K562 (cell line): ENCODE measurements at regions not wholly inside any gene's neighbourhood (a gene's known extent, or its start where the extent isn't known, plus 50 kb on each side); places are given as distances from the start of the nearest gene placed in this dataset.

Experiments
- ATAC-seq: fragments of 200-7000 bp; cut with Tn5 transposase; 3 replicates; pipeline ENCODE4 v1.9.1; 2020; ENCODE audit warnings: moderate library complexity
- BruUV-seq: library from RNA; stranded (reverse); fragments of 400-500 nt; replicated peaks from 2 replicates; lab custom pipeline; 2021; lab: Mats Ljungman, UMichigan
- CTCF ChIA-PET: fragments of 300-600 bp; formaldehyde crosslinking; extraction: SDS; loops from one replicate; lab custom pipeline; 2021; ENCODE audit warnings: low intra/inter-chr PET ratio; lab: Yijun Ruan, JAX
- POLR2A ChIA-PET: fragments of 300-600, 350-650 bp; sonication (Branson Sonifier 250); formaldehyde crosslinking; extraction: SDS; loops from one replicate; lab custom pipeline; 2021; ENCODE audit warnings: antibody characterized with exemption, inconsistent platforms; lab: Yijun Ruan, JAX
- DNase-seq, 4 experiments: peaks; one replicate each; pipeline versions ENCODE4 v3.0.0 to v3.0.0-alpha.2; 2011 to 2018; ENCODE audit warnings: low spot score in 3 of 4, mixed read lengths in 3 of 4; ENCODE audit errors: extremely low read depth in 1 of 4
- FAIRE-seq: peaks from 2 replicates; lab custom pipeline; 2011; peaks lifted over from hg19 to GRCh38; lab: Jason Lieb, UNC
- H2AFZ ChIP-seq: 2 replicates; pipeline ENCODE4 v1.6.0; 2011; ENCODE audit warnings: low read depth, low read length, control low read depth, inconsistent platforms
- H3K27ac ChIP-seq: fragments of 200-600 bp; 3 replicates; pipeline ENCODE4 v1.8.0; 2011; ENCODE audit warnings: low read depth, mild to moderate bottlenecking, control low read depth, inconsistent platforms, low read length, moderate library complexity, mixed read lengths; ENCODE audit errors: extremely low read depth
- H3K27me3 ChIP-seq, 2 experiments: fragments of 300-600 bp in 1 of 2; 2 replicates in 1 of 2; 3 replicates in 1 of 2; pipeline versions ENCODE4 v1.6.0 to v1.8.0; 2011; ENCODE audit warnings: inconsistent platforms in 2 of 2, low read length in 2 of 2, mild to moderate bottlenecking in 1 of 2, mixed read lengths in 1 of 2, moderate library complexity in 1 of 2; ENCODE audit not compliant: control insufficient read depth in 2 of 2, insufficient read depth in 2 of 2
- H3K36me3 ChIP-seq: fragments of 300-600 bp; 3 replicates; pipeline ENCODE4 v1.8.0; 2011; ENCODE audit warnings: mild to moderate bottlenecking, low read length, inconsistent platforms; ENCODE audit not compliant: control insufficient read depth, insufficient read depth
- H3K4me1 ChIP-seq, 2 experiments: fragments of 200-600 bp in 1 of 2; replicated peaks in 1 of 2; 2 replicates in 1 of 2; 3 replicates in 1 of 2; pipeline versions ENCODE4 v1.5.1 to v1.8.0; 2011; ENCODE audit warnings: inconsistent platforms in 2 of 2, low read length in 2 of 2, mild to moderate bottlenecking in 1 of 2, mixed read lengths in 1 of 2, moderate library complexity in 1 of 2; ENCODE audit not compliant: control insufficient read depth in 2 of 2, insufficient read depth in 2 of 2
- H3K4me2 ChIP-seq: 2 replicates; pipeline ENCODE4 v1.6.1; 2011; ENCODE audit warnings: low read length, control low read depth, inconsistent platforms, mixed read lengths; ENCODE audit not compliant: insufficient read depth
- H3K4me3 ChIP-seq: fragments of 200-600 bp; sonication (generic), shearing (Covaris generic); 2 replicates; pipeline ENCODE4 v1.5.1; 2016; ENCODE audit warnings: control low read depth, inconsistent platforms
- H3K79me2 ChIP-seq: fragments of 200-600 bp; 3 replicates; pipeline ENCODE4 v1.8.0; 2011; ENCODE audit warnings: low read length, inconsistent platforms; ENCODE audit not compliant: control insufficient read depth, insufficient read depth
- H3K9ac ChIP-seq, 2 experiments: 2 replicates each; pipeline versions ENCODE4 v1.6.0 to v1.6.1; 2011; ENCODE audit warnings: low read depth in 2 of 2, low read length in 2 of 2, control low read depth in 1 of 2, inconsistent platforms in 1 of 2, mild to moderate bottlenecking in 1 of 2, mixed read lengths in 1 of 2; ENCODE audit not compliant: insufficient read depth in 1 of 2
- H3K9me1 ChIP-seq: one replicate; pipeline ENCODE4 v1.6.0; 2011; ENCODE audit warnings: inconsistent platforms, mild to moderate bottlenecking, low read length, moderate library complexity; ENCODE audit not compliant: control insufficient read depth, insufficient read depth
- H3K9me3 ChIP-seq: replicated peaks from 2 replicates; pipeline ENCODE4 v1.5.1; 2011; ENCODE audit warnings: low read depth, low read length, inconsistent platforms; ENCODE audit not compliant: control insufficient read depth, insufficient read depth
- H4K20me1 ChIP-seq: replicated peaks from 2 replicates; pipeline ENCODE4 v1.6.1; 2011; ENCODE audit warnings: low read length, inconsistent platforms, mixed read lengths; ENCODE audit not compliant: control insufficient read depth, insufficient read depth
- ATF6 ChIP-seq: sonication (generic); formaldehyde crosslinking; IDR thresholded peaks from 2 replicates; pipeline ENCODE4 v1.4.0; 2020; ENCODE audit warnings: mild to moderate bottlenecking, missing genetic modification reagents
- HDAC3 ChIP-seq: fragments of 450-650 bp; IDR thresholded peaks from 2 replicates; pipeline ENCODE4 v1.6.1; 2018; ENCODE audit warnings: borderline replicate concordance, mild to moderate bottlenecking, moderate library complexity; ENCODE audit not compliant: partially characterized antibody
- MIER1 ChIP-seq: fragments of 450-650 bp; IDR thresholded peaks from 2 replicates; pipeline ENCODE4 v1.6.1; 2016; ENCODE audit warnings: antibody characterized with exemption, mild to moderate bottlenecking, low read depth
- PHF21A ChIP-seq: fragments of 450-650 bp; IDR thresholded peaks from 2 replicates; pipeline ENCODE4 v1.6.1; 2017; ENCODE audit warnings: low read depth, borderline replicate concordance
- ZBED1 ChIP-seq: IDR thresholded peaks from 2 replicates; pipeline ENCODE4 v1.6.1; 2014
- ZBTB2 ChIP-seq: fragments of 450-650 bp; IDR thresholded peaks from 2 replicates; pipeline ENCODE4 v1.6.1; 2016; ENCODE audit warnings: antibody characterized with exemption
- ZFP36 ChIP-seq: fragments of 150-350 bp; IDR thresholded peaks from 2 replicates; pipeline ENCODE4 v1.6.1; 2018; ENCODE audit warnings: low read length, low read depth; ENCODE audit not compliant: partially characterized antibody
- ZFX ChIP-seq: sonication (generic); formaldehyde crosslinking; IDR thresholded peaks from 2 replicates; pipeline ENCODE4 v1.8.0; 2022; ENCODE audit warnings: mild to moderate bottlenecking, missing genetic modification reagents, moderate library complexity
- ZNF175 ChIP-seq: fragments of 200-800 bp; sonication (Bioruptor generic); IDR thresholded peaks from 2 replicates; pipeline ENCODE4 v1.6.1; 2016; ENCODE audit warnings: low read depth, mild to moderate bottlenecking, missing genetic modification characterization, missing compliant biosample characterization
- ZNF3 ChIP-seq: fragments of 250-450 bp; sonication (Bioruptor Pico); IDR thresholded peaks from 2 replicates; pipeline ENCODE4 v1.5.0; 2021; ENCODE audit warnings: mild to moderate bottlenecking, moderate library complexity
- ZNF41 ChIP-seq: fragments of 250-450 bp; sonication (Bioruptor Pico); conservative IDR thresholded peaks from 2 replicates; pipeline ENCODE4 v1.4.0; 2020; ENCODE audit warnings: mild to moderate bottlenecking
- ZNF76 ChIP-seq: fragments of 250-450 bp; sonication (Bioruptor Pico); IDR thresholded peaks from 2 replicates; pipeline ENCODE4 v1.4.0; 2020; ENCODE audit warnings: mild to moderate bottlenecking, moderate library complexity, borderline replicate concordance
- ZSCAN32 ChIP-seq: fragments of 450-650 bp; formaldehyde crosslinking; IDR thresholded peaks from 2 replicates; pipeline ENCODE4 v1.4.0; 2020; ENCODE audit warnings: mild to moderate bottlenecking, moderate library complexity
- WGBS: fragments of 100-300 bp; shearing (Covaris generic); methylation state at CpG from one replicate; pipeline ENCODE4 v1.1.6; 2016; ENCODE audit warnings: low coverage, mixed read lengths; ENCODE audit not compliant: insufficient coverage; ENCODE audit errors: missing lambda C conversion rate; 5-methylcytosine and 5-hydroxymethylcytosine counted together
- in situ Hi-C: fragments of 300-500 bp; cut with MboI; formaldehyde crosslinking; loops from 4 replicates; pipeline ENCODE4 v1.15.0; 2018; ENCODE audit warnings: inconsistent platforms, mixed read lengths
- intact Hi-C: fragments of 100-400 bp; cut with micrococcal nuclease; formaldehyde crosslinking; loops from 2 replicates; pipeline ENCODE4 v1.14.2; 2022
- TF ChIP-seq, protein P1 (sequence below): sonication (generic); formaldehyde crosslinking; IDR thresholded peaks from 2 replicates; pipeline ENCODE4 v1.8.0; 2022; ENCODE audit warnings: mild to moderate bottlenecking, missing genetic modification reagents
- TF ChIP-seq, protein P2 (sequence below): fragments of 450-650 bp; IDR thresholded peaks from 2 replicates; pipeline ENCODE4 v1.6.1; 2016

DNA sequence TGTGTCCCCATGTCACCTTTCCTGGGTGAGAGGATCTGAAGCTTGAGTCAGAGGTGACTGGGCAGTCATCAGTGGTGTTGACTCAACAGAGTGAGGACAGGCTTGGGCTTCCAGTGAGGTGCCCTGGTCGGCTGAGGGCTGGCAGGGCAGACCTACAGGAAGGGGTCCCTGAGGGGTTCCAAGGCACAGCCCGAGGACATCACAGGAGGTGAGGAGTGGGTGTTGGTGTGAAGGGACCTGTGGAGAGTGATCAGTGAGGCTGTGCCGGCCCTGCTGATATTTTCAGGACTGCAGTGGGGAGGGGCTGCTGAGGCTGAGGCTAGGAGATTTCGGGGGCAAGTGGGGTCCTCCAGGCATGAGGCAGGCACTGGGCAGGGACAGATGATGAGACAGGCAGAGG, 545.5 kb downstream of the TCERG1L start (continued):
- no peak for TF ChIP-seq ZNF175 (CRISPR knock-in tag)
- no peak for TF ChIP-seq ZBTB2
- TF ChIP-seq, all 486 proteins: peak for 0

DNA sequence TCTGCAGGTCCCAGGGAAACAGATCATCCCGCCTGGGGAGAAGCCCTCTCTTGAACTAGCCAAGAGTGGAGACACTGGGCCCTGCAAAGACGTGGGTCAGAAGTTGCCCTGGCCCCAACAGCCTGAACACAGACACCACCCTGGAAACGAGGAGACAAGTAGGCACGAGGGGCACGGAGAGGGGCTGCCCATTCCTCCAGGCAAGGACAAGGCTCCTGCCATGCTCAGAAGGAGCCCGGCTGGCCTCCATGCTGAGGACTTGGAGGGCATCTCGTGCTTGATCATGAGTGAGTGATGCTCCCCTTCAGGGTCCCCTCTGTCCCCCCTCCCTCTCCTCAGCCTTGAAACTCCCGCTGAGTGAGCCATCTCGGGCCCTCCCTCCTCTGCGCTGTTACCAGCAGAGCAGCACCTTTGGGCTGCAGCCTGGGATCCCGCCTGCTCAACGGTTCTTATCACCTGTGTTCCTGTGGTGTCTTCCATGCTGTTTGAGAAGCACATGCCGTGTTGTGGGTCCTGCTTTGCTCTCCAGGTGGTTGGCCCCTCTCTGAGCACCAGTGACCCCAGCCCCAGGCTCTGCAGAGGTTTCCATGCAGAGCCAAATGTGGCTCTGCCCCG, 544.3 kb downstream of the TCERG1L start:
- Histone ChIP-seq H4K20me1 (no peaks in the 10 kb centered on the region), H3K27ac (no peak overlapping the region), H3K36me3 (no peaks in the 10 kb centered on the region), H3K4me3 (no peak overlapping the region), H3K9me3 (no peaks in the 10 kb centered on the region), H2AFZ (no peak overlapping the region), H3K9ac (no peak overlapping the region), H3K79me2 (no peaks in the 10 kb centered on the region), H3K9me1 (no peaks in the 10 kb centered on the region), H3K27me3 (no peaks in the 10 kb centered on the region; a peak in 1 of 5 replicates), H3K4me1 (no peaks in the 10 kb centered on the region), H3K4me2 (no peak overlapping the region)
- no peak for ATAC-seq
- no peak for DNase-seq
- in situ Hi-C loops (no loop called here), intact Hi-C loops (no loop called here)
- FAIRE-seq = no peak
- no TSS peak for BruUV-seq
- CTCF ChIA-PET = no interaction called here
- POLR2A ChIA-PET = no interaction called here
- WGBS = 0% methylated on average over 8 of the region's 14 CpGs
- no peak for TF ChIP-seq PHF21A
- no peak for TF ChIP-seq ZFX (CRISPR knock-in tag)
- TF ChIP-seq HDAC3 = no peak
- no peak for TF ChIP-seq ATF6 (CRISPR knock-in tag)
- no peak for TF ChIP-seq ZBED1
- TF ChIP-seq ZNF41 (CRISPR knock-in tag) = no peak
- TF ChIP-seq ZNF76 (CRISPR knock-in tag) = no peak
- TF ChIP-seq, protein P1, sequence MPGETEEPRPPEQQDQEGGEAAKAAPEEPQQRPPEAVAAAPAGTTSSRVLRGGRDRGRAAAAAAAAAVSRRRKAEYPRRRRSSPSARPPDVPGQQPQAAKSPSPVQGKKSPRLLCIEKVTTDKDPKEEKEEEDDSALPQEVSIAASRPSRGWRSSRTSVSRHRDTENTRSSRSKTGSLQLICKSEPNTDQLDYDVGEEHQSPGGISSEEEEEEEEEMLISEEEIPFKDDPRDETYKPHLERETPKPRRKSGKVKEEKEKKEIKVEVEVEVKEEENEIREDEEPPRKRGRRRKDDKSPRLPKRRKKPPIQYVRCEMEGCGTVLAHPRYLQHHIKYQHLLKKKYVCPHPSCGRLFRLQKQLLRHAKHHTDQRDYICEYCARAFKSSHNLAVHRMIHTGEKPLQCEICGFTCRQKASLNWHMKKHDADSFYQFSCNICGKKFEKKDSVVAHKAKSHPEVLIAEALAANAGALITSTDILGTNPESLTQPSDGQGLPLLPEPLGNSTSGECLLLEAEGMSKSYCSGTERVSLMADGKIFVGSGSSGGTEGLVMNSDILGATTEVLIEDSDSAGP (CRISPR knock-in tag) = no peak
- TF ChIP-seq, protein P2, sequence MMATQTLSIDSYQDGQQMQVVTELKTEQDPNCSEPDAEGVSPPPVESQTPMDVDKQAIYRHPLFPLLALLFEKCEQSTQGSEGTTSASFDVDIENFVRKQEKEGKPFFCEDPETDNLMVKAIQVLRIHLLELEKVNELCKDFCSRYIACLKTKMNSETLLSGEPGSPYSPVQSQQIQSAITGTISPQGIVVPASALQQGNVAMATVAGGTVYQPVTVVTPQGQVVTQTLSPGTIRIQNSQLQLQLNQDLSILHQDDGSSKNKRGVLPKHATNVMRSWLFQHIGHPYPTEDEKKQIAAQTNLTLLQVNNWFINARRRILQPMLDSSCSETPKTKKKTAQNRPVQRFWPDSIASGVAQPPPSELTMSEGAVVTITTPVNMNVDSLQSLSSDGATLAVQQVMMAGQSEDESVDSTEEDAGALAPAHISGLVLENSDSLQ = no peak
- no peak for TF ChIP-seq ZNF3 (CRISPR knock-in tag)
- no peak for TF ChIP-seq MIER1
- TF ChIP-seq ZFP36 = no peak
- no peak for TF ChIP-seq ZSCAN32 (CRISPR knock-in tag)
